Heart right ventricle (tissue), 16 donors: ENCODE measurements at regions not wholly inside any gene's neighbourhood (a gene's known extent, or its start where the extent isn't known, plus 50 kb on each side); places are given as distances from the start of the nearest gene placed in this dataset.

Experiments used
- ATAC-seq, 8 donors: fragments of 200-7000 bp; cut with Tn5 transposase; one replicate each; pipeline ENCODE4 v1.9.1; 2020; ENCODE audit warnings: mild to moderate bottlenecking in 8 of 8, moderate library complexity in 8 of 8, moderate number of reproducible peaks in 1 of 8
- DNase-seq, 2 donors: peaks; one replicate each; pipeline ENCODE4 v3.0.0-alpha.2; 2020
- H3K27ac ChIP-seq, 10 donors: fragments of 200-600 bp; sonication (generic) in 2 of 10; one replicate each; pipeline versions ENCODE4 v1.5.0 to v1.8.0; 2020 to 2022; ENCODE audit warnings: mild to moderate bottlenecking in 3 of 10
- H3K27me3 ChIP-seq, 7 donors: fragments of 200-600 bp; one replicate each; pipeline ENCODE4 v1.8.0; 2021 to 2022; ENCODE audit warnings: mild to moderate bottlenecking in 2 of 7
- H3K36me3 ChIP-seq, 9 donors: fragments of 200-600 bp; sonication (generic) in 1 of 9; one replicate each; pipeline versions ENCODE4 v1.5.0 to v1.8.0; 2020 to 2022; ENCODE audit warnings: mild to moderate bottlenecking in 2 of 9
- H3K4me1 ChIP-seq, 9 donors: fragments of 200-600 bp; sonication (generic) in 1 of 9; one replicate each; pipeline versions ENCODE4 v1.5.0 to v1.8.0; 2020 to 2022; ENCODE audit warnings: mild to moderate bottlenecking in 4 of 9
- H3K4me3 ChIP-seq, 10 donors: fragments of 200-600 bp; sonication (generic) in 2 of 10; one replicate each; pipeline versions ENCODE4 v1.5.0 to v1.8.0; 2020 to 2022; ENCODE audit warnings: mild to moderate bottlenecking in 7 of 10, moderate library complexity in 2 of 10
- H3K9me3 ChIP-seq, 11 donors: fragments of 200-600 bp in 10 of 11; sonication (generic) in 2 of 11; one replicate each; pipeline versions ENCODE4 v1.5.0 to v1.8.0; 2013 to 2022; ENCODE audit warnings: mild to moderate bottlenecking in 2 of 11, control low read depth in 1 of 11, moderate library complexity in 1 of 11
- CTCF ChIP-seq, 9 donors: fragments of 200-600 bp; sonication (generic) in 2 of 9; IDR thresholded peaks; one replicate each; pipeline versions ENCODE4 v1.5.0 to v1.8.0; 2021 to 2022; ENCODE audit warnings: antibody characterized with exemption in 9 of 9, mild to moderate bottlenecking in 5 of 9, moderate library complexity in 1 of 9
- WGBS, 2 donors: extraction: QIAGEN DNeasy Blood & Tissue Kit; methylation state at CpG; one replicate each; pipeline ENCODE4 v1.1.7; 2013; ENCODE audit warnings: inconsistent platforms in 1 of 2; 5-methylcytosine and 5-hydroxymethylcytosine counted together
- intact Hi-C, 10 donors: fragments of 100-400 bp; cut with DNase I; formaldehyde crosslinking; loops; one replicate each; pipeline versions ENCODE4 v1.11.1 to v1.14.2; 2022
- donor health status: Arrhythmogenic right ventricular cardiomyopathy.
- donor health status: ischemic (EF 13 %, LVEDD 7.1; RV severe dilation, severe dysfunction).
- donor health status: healthy with polysubstance abuse.
- donor health status: DM: no; HTN: yes; CAD: no.
- donor health status: DM: no; HTN: no; CAD: no.
- donor health status: ischemic (EF 25% LVEDD 6.9; RV normal size, moderate dysfunction).
- donor health status: ischemic (EF 25% LVEDD 5.7; RV mildly dilated, moderate dysfunction).
- donor health status: healthy.
- donor health status: DM: yes; HTN: yes; CAD: no.
- donor health status: Ischemic cardiomyopathy.
- donor health status: ischemic (EF 35%, LVEDD 5.7; RV mildly dilated, moderate dysfunction).
- donor health status: nonischemic (EF 11% LVEDD 7.7; RV severe dilation, severe dysfunction).
- donor health status: DM: yes; HTN: yes; CAD: no.
- donor health status: PGD.
- donor health status: ischemic (EF 29% LVEDD 5.4; RV normal size, mild dysfunction).
- donor health status: nonischemic (EF 23%, LVEDD 6.1; RV moderate dilation, normal function).

- peaks cover 0 to 16% (median 4%) of the 10 kb centered on the region in 11 donors for H3K9me3 ChIP-seq
- peaks cover 0 to 18% (median 6%) of the 10 kb centered on the region in 7 donors for H3K27me3 ChIP-seq
- DNase-seq (no peak), ATAC-seq (no peak)
- H3K27ac ChIP-seq = no peak overlapping the region
- 74 to 77% methylated on average over 6 of the region's 6 CpGs for whole genome bisulfite sequencing, 2 donors
- no peaks in the 10 kb centered on the region for H3K36me3 ChIP-seq
- intact Hi-C loops = loop anchor here in 1 of 10 donors (10.0 kb wide), 1 partner anchor 205 kb away; no protein-coding TSS in a partner anchor
- no peaks in the 10 kb centered on the region for H3K4me1 ChIP-seq
- H3K4me3 ChIP-seq = no peak overlapping the region
- TF ChIP-seq CTCF (IDR thresholded peaks at IDR 0.05) = no peak
Observed at GRCh38 chr7:148489678-148490077, 100.9 kb upstream of the C7orf33 start.

GRCh38 chr7:148492157-148492860 lies 98.3 kb upstream of the C7orf33 start:
- ATAC-seq = no peak
- TF ChIP-seq CTCF (IDR thresholded peaks at IDR 0.05) = no peak
- peaks cover 0 to 14% (median 6%) of the 10 kb centered on the region in 7 donors for H3K27me3 ChIP-seq
- 89 to 93% methylated on average over 3 of the region's 3 CpGs for WGBS, 2 donors
- H3K4me3 ChIP-seq = no peak overlapping the region
- intact Hi-C loops = no loop called here
- H3K4me1 ChIP-seq = no peaks in the 10 kb centered on the region
- H3K27ac ChIP-seq = no peak overlapping the region
- H3K9me3 ChIP-seq = peaks cover 0 to 16% (median 4%) of the 10 kb centered on the region in 11 donors
- DNase-seq = no peak
- H3K36me3 ChIP-seq = no peaks in the 10 kb centered on the region

- no peak overlapping the region for H3K27ac ChIP-seq
- H3K4me1 ChIP-seq = no peaks in the 10 kb centered on the region
- WGBS, 2 donors = 62 to 63% methylated on average over 4 of the region's 4 CpGs
- H3K4me3 ChIP-seq = no peak overlapping the region
- no peaks in the 10 kb centered on the region for H3K36me3 ChIP-seq
- TF ChIP-seq CTCF (IDR thresholded peaks at IDR 0.05) = no peak
- ATAC-seq (no peak), DNase-seq (no peak)
- peaks cover 0 to 16% (median 4%) of the 10 kb centered on the region in 11 donors for H3K9me3 ChIP-seq
- intact Hi-C loops = no loop called here
- H3K27me3 ChIP-seq = peaks cover 0 to 19% (median 11%) of the 10 kb centered on the region in 7 donors
Observed at GRCh38 chr7:148495605-148496004, 95.0 kb upstream of the C7orf33 start.

DNA sequence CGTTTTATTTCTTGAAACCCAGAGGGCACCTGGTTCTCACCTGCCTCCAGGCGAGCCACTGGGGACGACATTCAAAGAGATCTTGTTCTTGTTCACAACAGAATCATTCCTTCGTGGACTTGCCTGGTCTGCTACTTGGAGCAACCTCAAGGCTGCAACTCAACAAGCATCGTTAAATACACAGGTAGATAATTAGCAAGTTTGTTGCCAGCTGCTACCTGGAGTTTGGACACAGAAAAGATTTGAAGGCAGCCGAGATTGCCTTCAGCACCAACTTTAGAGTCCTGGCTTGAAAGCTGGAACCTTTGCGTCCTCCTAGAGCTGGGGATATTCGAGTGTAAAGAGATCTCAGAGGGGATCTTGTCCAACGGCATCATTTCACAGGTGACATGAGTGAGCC lies 89.6 kb upstream of the C7orf33 start:
- H3K27ac ChIP-seq = no peak overlapping the region
- intact Hi-C loops = loop anchor here in 5 of 10 donors (2.0 to 5.0 kb wide), 3 partner anchors 461 to 466 kb away; no protein-coding TSS in a partner anchor
- H3K4me3 ChIP-seq = no peak overlapping the region
- H3K27me3 ChIP-seq = peaks cover 0 to 30% (median 16%) of the 10 kb centered on the region in 7 donors
- TF ChIP-seq CTCF (IDR thresholded peaks at IDR 0.05) = no peak
- no peaks in the 10 kb centered on the region for H3K36me3 ChIP-seq
- H3K9me3 ChIP-seq = no peaks in the 10 kb centered on the region
- DNase-seq (no peak), ATAC-seq (no peak)
- WGBS, 2 donors = 59 to 60% methylated on average over 9 of the region's 9 CpGs
- peaks cover 0 to 5% (median 0%) of the 10 kb centered on the region in 9 donors for H3K4me1 ChIP-seq
